OCI-LY1 (cell line): ENCODE measurements at regions not wholly inside any gene's neighbourhood (a gene's known extent, or its start where the extent isn't known, plus 50 kb on each side); places are given as distances from the start of the nearest gene placed in this dataset.

Experiments used
- H2AFZ ChIP-seq: fragments of 200-600 bp; sonication (generic), shearing (Covaris generic); 2 replicates; pipeline ENCODE4 v1.6.0; 2014; ENCODE audit warnings: antibody characterized with exemption, mild to moderate bottlenecking, low read length
- H3F3A ChIP-seq: fragments of 200-600 bp; sonication (generic), shearing (Covaris generic); 2 replicates; pipeline ENCODE4 v1.6.0; 2014; ENCODE audit warnings: mild to moderate bottlenecking, antibody characterized with exemption, low read length, moderate library complexity; ENCODE audit not compliant: insufficient read depth
- H3K27ac ChIP-seq: fragments of 200-600 bp; sonication (generic); 2 replicates; pipeline ENCODE4 v1.5.1; 2014; ENCODE audit warnings: low read length, mixed run types, mild to moderate bottlenecking, low read depth; ENCODE audit not compliant: poor library complexity, severe bottlenecking
- H3K27me3 ChIP-seq: fragments of 200-600 bp; sonication (generic); 2 replicates; pipeline ENCODE4 v1.6.0; 2014; ENCODE audit warnings: antibody characterized with exemption, mild to moderate bottlenecking, low read length, moderate library complexity; ENCODE audit not compliant: insufficient read depth
- H3K36me3 ChIP-seq: fragments of 200-600 bp; sonication (generic); 2 replicates; pipeline ENCODE4 v1.6.1; 2014; ENCODE audit warnings: mild to moderate bottlenecking, antibody characterized with exemption, low read length, moderate library complexity, mixed read lengths; ENCODE audit not compliant: insufficient read depth
- H3K4me1 ChIP-seq: fragments of 200-600 bp; sonication (generic); 2 replicates; pipeline ENCODE4 v1.5.1; 2014; ENCODE audit warnings: mild to moderate bottlenecking, low read length, moderate library complexity; ENCODE audit not compliant: insufficient read depth, severe bottlenecking
- H3K4me2 ChIP-seq: fragments of 200-600 bp; sonication (generic), shearing (Covaris generic); 2 replicates; pipeline ENCODE4 v1.6.1; 2014; ENCODE audit warnings: low read length
- H3K4me3 ChIP-seq: fragments of 200-600 bp; sonication (generic); 2 replicates; pipeline ENCODE4 v1.5.1; 2014; ENCODE audit warnings: low read length, low read depth, mild to moderate bottlenecking, mixed read lengths; ENCODE audit not compliant: poor library complexity, severe bottlenecking
- H3K79me2 ChIP-seq: fragments of 200-600 bp; shearing (Covaris generic); 2 replicates; pipeline ENCODE4 v1.6.1; 2016; ENCODE audit warnings: mixed run types, low read length, mixed read lengths; ENCODE audit not compliant: insufficient read depth
- H3K9ac ChIP-seq: fragments of 200-600 bp; sonication (generic), shearing (Covaris generic); 2 replicates; pipeline ENCODE4 v1.6.1; 2014; ENCODE audit warnings: mild to moderate bottlenecking, low read length, mixed read lengths
- H3K9me2 ChIP-seq: fragments of 200-600 bp; sonication (generic), shearing (Covaris generic); 2 replicates; pipeline ENCODE4 v1.6.1; 2014; ENCODE audit warnings: low read depth, mild to moderate bottlenecking, low read length, mixed read lengths
- H3K9me3 ChIP-seq: fragments of 200-600 bp; shearing (Covaris generic); 2 replicates; pipeline ENCODE4 v1.6.1; 2014; ENCODE audit warnings: low read length, mixed read lengths
- H4K20me1 ChIP-seq: fragments of 200-600 bp; sonication (generic), shearing (Covaris generic); 2 replicates; pipeline ENCODE4 v1.6.0; 2016; ENCODE audit warnings: mild to moderate bottlenecking, low read length; ENCODE audit not compliant: insufficient read depth
- EZH2 ChIP-seq: fragments of 200-600 bp; sonication (generic), shearing (Covaris generic); IDR thresholded peaks from 2 replicates; pipeline ENCODE4 v1.8.0; 2017; ENCODE audit warnings: borderline replicate concordance, mixed run types, mild to moderate bottlenecking, antibody characterized with exemption, low read length, moderate library complexity, mixed read lengths
- TF ChIP-seq, protein P1 (sequence below): fragments of 200-600 bp; sonication (generic), shearing (Covaris generic); IDR thresholded peaks from 2 replicates; pipeline ENCODE4 v1.5.1; 2017; ENCODE audit warnings: mild to moderate bottlenecking, antibody characterized with exemption, low read length, moderate library complexity, mixed read lengths

DNA sequence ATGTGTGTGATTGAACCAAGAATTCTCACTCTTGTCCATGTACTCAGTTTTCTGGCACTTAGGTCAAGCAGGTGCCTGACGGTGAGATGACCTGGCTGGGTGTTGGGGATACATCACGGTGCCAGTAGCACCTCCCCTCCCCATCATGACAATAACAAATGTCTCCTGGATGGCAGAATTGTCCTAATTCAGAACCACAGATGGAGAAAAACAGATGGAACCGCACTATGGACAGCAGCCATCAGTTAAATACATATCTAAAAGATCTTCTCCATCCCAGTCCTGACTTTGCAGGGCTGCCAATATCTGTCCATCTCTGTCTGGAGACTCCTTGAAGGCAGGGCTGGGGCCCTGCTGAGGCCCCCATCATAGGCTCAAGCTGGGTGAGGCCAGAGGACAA, 126.9 kb downstream of the PTPRS start:
- no peaks in the 10 kb centered on the region for H3K36me3 ChIP-seq

GRCh38 chr19:5212101-5212500, 128.5 kb downstream of the PTPRS start:
- Histone ChIP-seq H3K4me2 (no peak overlapping the region), H3K4me3 (no peak overlapping the region), H3K36me3 (no peaks in the 10 kb centered on the region), H3K9me2 (no peaks in the 10 kb centered on the region), H3F3A (no peaks in the 10 kb centered on the region), H3K9me3 (no peaks in the 10 kb centered on the region), H2AFZ (no peak overlapping the region), H4K20me1 (no peaks in the 10 kb centered on the region), H3K79me2 (no peaks in the 10 kb centered on the region), H3K27ac (no peak overlapping the region), H3K9ac (no peak overlapping the region), H3K27me3 (no peaks in the 10 kb centered on the region), H3K4me1 (no peaks in the 10 kb centered on the region)
- TF ChIP-seq, protein P1, sequence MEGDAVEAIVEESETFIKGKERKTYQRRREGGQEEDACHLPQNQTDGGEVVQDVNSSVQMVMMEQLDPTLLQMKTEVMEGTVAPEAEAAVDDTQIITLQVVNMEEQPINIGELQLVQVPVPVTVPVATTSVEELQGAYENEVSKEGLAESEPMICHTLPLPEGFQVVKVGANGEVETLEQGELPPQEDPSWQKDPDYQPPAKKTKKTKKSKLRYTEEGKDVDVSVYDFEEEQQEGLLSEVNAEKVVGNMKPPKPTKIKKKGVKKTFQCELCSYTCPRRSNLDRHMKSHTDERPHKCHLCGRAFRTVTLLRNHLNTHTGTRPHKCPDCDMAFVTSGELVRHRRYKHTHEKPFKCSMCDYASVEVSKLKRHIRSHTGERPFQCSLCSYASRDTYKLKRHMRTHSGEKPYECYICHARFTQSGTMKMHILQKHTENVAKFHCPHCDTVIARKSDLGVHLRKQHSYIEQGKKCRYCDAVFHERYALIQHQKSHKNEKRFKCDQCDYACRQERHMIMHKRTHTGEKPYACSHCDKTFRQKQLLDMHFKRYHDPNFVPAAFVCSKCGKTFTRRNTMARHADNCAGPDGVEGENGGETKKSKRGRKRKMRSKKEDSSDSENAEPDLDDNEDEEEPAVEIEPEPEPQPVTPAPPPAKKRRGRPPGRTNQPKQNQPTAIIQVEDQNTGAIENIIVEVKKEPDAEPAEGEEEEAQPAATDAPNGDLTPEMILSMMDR, result no peak
- no peak for TF ChIP-seq EZH2

More for the DNA sequence above, 126.9 kb downstream of the PTPRS start:
- H3K27me3 ChIP-seq, result peaks cover 2% of the 10 kb centered on the region; the same call in 1 of the 2 replicates
- H3K9me2 ChIP-seq, result no peaks in the 10 kb centered on the region
- no peaks in the 10 kb centered on the region for H4K20me1 ChIP-seq
- TF ChIP-seq, protein P1, result no peak
- no peak for TF ChIP-seq EZH2
- H3K4me1 ChIP-seq, result no peaks in the 10 kb centered on the region
- no peak overlapping the region for H3K4me3 ChIP-seq
- no peaks in the 10 kb centered on the region for H3K9me3 ChIP-seq
- no peaks in the 10 kb centered on the region for H3K79me2 ChIP-seq
- H3K9ac ChIP-seq, result no peak overlapping the region
- H3K27ac ChIP-seq, result no peak overlapping the region
- H2AFZ ChIP-seq, result no peak overlapping the region
- H3F3A ChIP-seq, result no peaks in the 10 kb centered on the region
- H3K4me2 ChIP-seq, result no peak overlapping the region

DNA sequence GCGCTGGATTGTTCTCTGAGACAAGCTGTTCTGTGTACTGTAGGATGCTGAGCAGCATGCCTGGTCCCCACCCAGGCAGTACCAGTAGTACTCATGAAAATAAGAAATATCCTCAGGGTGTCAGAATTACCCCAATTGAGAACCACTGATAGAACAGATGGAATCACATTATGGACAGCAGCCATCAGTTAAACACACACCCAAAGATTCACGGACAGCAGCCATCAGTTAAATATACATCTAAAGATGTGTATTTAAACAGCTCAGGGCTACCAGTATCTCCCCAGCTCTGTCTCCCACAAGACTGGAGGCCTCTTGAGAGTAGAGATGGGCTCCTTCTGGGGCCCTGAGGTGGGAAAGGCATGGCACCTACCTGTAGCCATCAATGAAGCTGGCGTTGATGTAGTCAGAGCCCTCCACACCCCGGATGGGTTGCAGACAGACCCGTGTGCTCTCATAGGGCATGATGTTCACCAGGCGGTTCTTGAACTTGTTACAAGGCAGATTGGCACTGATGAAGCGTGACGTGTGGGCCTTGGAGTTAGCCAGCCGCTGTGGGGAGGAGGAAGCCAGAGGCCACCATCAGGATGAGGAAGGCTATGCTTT, 129.3 kb downstream of the PTPRS start:
- no peak overlapping the region for H3K9ac ChIP-seq
- H3K9me3 ChIP-seq, result no peaks in the 10 kb centered on the region
- no peaks in the 10 kb centered on the region for H3K4me1 ChIP-seq
- no peaks in the 10 kb centered on the region for H3F3A ChIP-seq
- no peaks in the 10 kb centered on the region for H3K9me2 ChIP-seq
- TF ChIP-seq EZH2, result no peak
- TF ChIP-seq, protein P1, result no peak
- no peak overlapping the region for H3K4me3 ChIP-seq
- no peak overlapping the region for H3K27ac ChIP-seq
- no peak overlapping the region for H3K4me2 ChIP-seq
- no peaks in the 10 kb centered on the region for H4K20me1 ChIP-seq
- no peaks in the 10 kb centered on the region for H3K36me3 ChIP-seq
- H3K79me2 ChIP-seq, result no peaks in the 10 kb centered on the region
- no peak overlapping the region for H2AFZ ChIP-seq
- H3K27me3 ChIP-seq, result no peaks in the 10 kb centered on the region
